Mammary epithelial cell (primary cell): ENCODE measurements at regions not wholly inside any gene's neighbourhood (a gene's known extent, or its start where the extent isn't known, plus 50 kb on each side); places are given as distances from the start of the nearest gene placed in this dataset.

Source experiments
- CTCF ChIP-seq, 2 donors: IDR thresholded peaks in 1 of 2; conservative IDR thresholded peaks in 1 of 2; 2 replicates each; pipeline ENCODE4 v1.5.1; 2011 to 2012; ENCODE audit warnings: inconsistent platforms in 2 of 2, low read length in 2 of 2, mild to moderate bottlenecking in 2 of 2, control low read depth in 1 of 2, low read depth in 1 of 2; ENCODE audit not compliant: insufficient read depth in 1 of 2; ENCODE audit errors: extremely low read depth in 1 of 2
- EZH2 ChIP-seq: IDR thresholded peaks from 2 replicates; pipeline ENCODE4 v1.6.1; 2012; ENCODE audit warnings: low read length, inconsistent platforms, borderline replicate concordance

GRCh38 chr4:24321616-24322015, 262.7 kb downstream of the DHX15 start:
- TF ChIP-seq CTCF (conservative IDR thresholded peaks at IDR 0.05 in 1 of 2, IDR thresholded peaks at IDR 0.05 in 1 of 2; ENCODE audit: extremely low read depth in 1 of 2, insufficient read depth in 1 of 2, low read depth in 1 of 2, low read length in 2 of 2), result no peak
- TF ChIP-seq EZH2, result no peak
